Psoas muscle (tissue), 7 donors: ENCODE measurements at regions not wholly inside any gene's neighbourhood (a gene's known extent, or its start where the extent isn't known, plus 50 kb on each side); places are given as distances from the start of the nearest gene placed in this dataset.

Source experiments
- ATAC-seq, 4 donors: fragments of 200-7000 bp; cut with Tn5 transposase; one replicate each; pipeline ENCODE4 v1.9.1; 2020; ENCODE audit warnings: moderate library complexity in 3 of 4, mild to moderate bottlenecking in 2 of 4
- DNase-seq, 2 donors: peaks; one replicate each; pipeline ENCODE4 v3.0.0-alpha.2; 2020
- H3K27ac ChIP-seq: fragments of 200-600 bp; one replicate; pipeline ENCODE4 v1.8.0; 2022
- H3K27me3 ChIP-seq, 3 donors: fragments of 200-600 bp in 1 of 3; one replicate each; pipeline versions ENCODE4 v1.6.1 to v1.8.0; 2013 to 2022; ENCODE audit warnings: low read length in 2 of 3, mild to moderate bottlenecking in 2 of 3, moderate library complexity in 1 of 3; ENCODE audit not compliant: insufficient read depth in 3 of 3
- H3K36me3 ChIP-seq, 2 donors: fragments of 200-600 bp in 1 of 2; one replicate each; pipeline versions ENCODE4 v1.6.1 to v1.8.0; 2013 to 2022; ENCODE audit warnings: low read depth in 1 of 2, mild to moderate bottlenecking in 1 of 2, moderate library complexity in 1 of 2; ENCODE audit not compliant: insufficient read depth in 1 of 2
- H3K4me1 ChIP-seq: fragments of 200-600 bp; one replicate; pipeline ENCODE4 v1.8.0; 2022
- H3K4me3 ChIP-seq: fragments of 200-600 bp; one replicate; pipeline ENCODE4 v1.8.0; 2022; ENCODE audit warnings: mild to moderate bottlenecking
- H3K9me3 ChIP-seq: fragments of 200-600 bp; one replicate; pipeline ENCODE4 v1.8.0; 2022
- CTCF ChIP-seq: fragments of 200-600 bp; IDR thresholded peaks from one replicate; pipeline ENCODE4 v1.8.0; 2022; ENCODE audit warnings: antibody characterized with exemption
- WGBS, 3 donors: extraction: QIAGEN DNeasy Blood & Tissue Kit; methylation state at CpG; one replicate each; pipeline versions ENCODE4 v1.1.6 to v1.1.7; 2013; 5-methylcytosine and 5-hydroxymethylcytosine counted together
- intact Hi-C, 2 donors: fragments of 100-400 bp; cut with DNase I; formaldehyde crosslinking; loops; one replicate each; pipeline versions ENCODE4 v1.11.0 to v1.14.2; 2022
- donor health status: healthy with polysubstance abuse.
- donor health status: DM: no; HTN: no; CAD: no; lungs with moderate emphysema.
- donor health status: Bipolar disorder and iron deficiency.
- donor health status: healthy.
- donor health status: DM: yes; HTN: yes; CAD: no.
- donor health status: DM: no; HTN: no; CAD: no.
- donor health status: DM: yes; HTN: yes; CAD: no.

- H3K27ac ChIP-seq: no peak overlapping the region
- H3K9me3 ChIP-seq: no peaks in the 10 kb centered on the region
- 82 to 89% (median 85%) methylated on average over 14 of the region's 14 CpGs for WGBS, 3 donors
- no peaks in the 10 kb centered on the region for H3K4me1 ChIP-seq
- H3K36me3 ChIP-seq: no peaks in the 10 kb centered on the region
- TF ChIP-seq CTCF: no peak
- no peak for DNase-seq
- no peaks in the 10 kb centered on the region for H3K27me3 ChIP-seq
- no peak for ATAC-seq
- no peak overlapping the region for H3K4me3 ChIP-seq
- intact Hi-C loops: no loop called here
Observed at GRCh38 chr2:201969241-201969937, 64.3 kb upstream of the FZD7 start.

- Histone ChIP-seq H3K27ac (no peak overlapping the region), H3K4me1 (no peaks in the 10 kb centered on the region), H3K4me3 (no peak overlapping the region), H3K27me3 (no peaks in the 10 kb centered on the region), H3K36me3 (no peaks in the 10 kb centered on the region), H3K9me3 (no peaks in the 10 kb centered on the region)
- ATAC-seq (no peak), DNase-seq (no peak)
- 86 to 89% (median 88%) methylated on average over 12 of the region's 12 CpGs for WGBS, 3 donors
- no peak for TF ChIP-seq CTCF
- intact Hi-C loops: no loop called here
Observed at GRCh38 chr2:201969938-201970785, 63.5 kb upstream of the FZD7 start.

- Histone ChIP-seq H3K36me3 (no peaks in the 10 kb centered on the region), H3K9me3 (no peaks in the 10 kb centered on the region), H3K4me3 (no peak overlapping the region), H3K27me3 (no peaks in the 10 kb centered on the region), H3K27ac (no peak overlapping the region), H3K4me1 (no peaks in the 10 kb centered on the region)
- DNase-seq (no peak), ATAC-seq (no peak)
- no peak for TF ChIP-seq CTCF
- 97 to 99% (median 98%) methylated on average over 4 of the region's 4 CpGs for WGBS, 3 donors
- intact Hi-C loops: no loop called here
Observed at GRCh38 chr2:201970786-201971108, 62.9 kb upstream of the FZD7 start.

- intact Hi-C loops: no loop called here
- no peak for ATAC-seq
- H3K9me3 ChIP-seq: no peaks in the 10 kb centered on the region
- no peaks in the 10 kb centered on the region for H3K36me3 ChIP-seq
- 56 to 73% (median 63%) methylated on average over 5 of the region's 5 CpGs for WGBS, 3 donors
- TF ChIP-seq CTCF: no peak
- H3K27ac ChIP-seq: no peak overlapping the region
- H3K4me3 ChIP-seq: no peak overlapping the region
- DNase-seq: no peak
- H3K4me1 ChIP-seq: no peaks in the 10 kb centered on the region
- no peaks in the 10 kb centered on the region for H3K27me3 ChIP-seq
Observed at GRCh38 chr2:201971531-201972228, 62.0 kb upstream of the FZD7 start.
